Thyroid gland (tissue), 4 donors: ENCODE measurements at regions not wholly inside any gene's neighbourhood (a gene's known extent, or its start where the extent isn't known, plus 50 kb on each side); places are given as distances from the start of the nearest gene placed in this dataset.
"Not testable (repeated sequence)": the region's sequence is repeated elsewhere in the genome, so short reads cannot be mapped to it uniquely, and the experiment has no call there.

ENCODE experiments used
- DNase-seq, 2 donors: peaks; one replicate each; pipeline ENCODE4 v3.0.0-alpha.2; 2019
- H3K27ac ChIP-seq, 3 donors: fragments of 200-600 bp; sonication (generic); 1 replicate in 2 of 3; 2 replicates in 1 of 3; pipeline ENCODE4 v1.5.1; 2016 to 2019; ENCODE audit warnings: mild to moderate bottlenecking in 1 of 3, moderate library complexity in 1 of 3
- H3K27me3 ChIP-seq: fragments of 200-600 bp; sonication (generic); one replicate; pipeline ENCODE4 v1.5.1; 2019
- H3K36me3 ChIP-seq, 2 donors: fragments of 200-600 bp; sonication (generic); one replicate each; pipeline ENCODE4 v1.5.1; 2016 to 2019
- H3K4me1 ChIP-seq, 2 donors: fragments of 200-600 bp; sonication (generic); one replicate each; pipeline ENCODE4 v1.5.1; 2017 to 2019
- H3K4me3 ChIP-seq, 3 donors: fragments of 200-600 bp; sonication (generic); replicated peaks in 1 of 3; 1 replicate in 2 of 3; 2 replicates in 1 of 3; pipeline ENCODE4 v1.5.1; 2016; ENCODE audit warnings: mild to moderate bottlenecking in 1 of 3
- H3K9me3 ChIP-seq: fragments of 200-600 bp; sonication (generic); one replicate; pipeline ENCODE4 v1.5.1; 2017
- CTCF ChIP-seq, 6 experiments: fragments of 200-600 bp in 3 of 6; fragments of 450-650 bp in 3 of 6; sonication (generic) in 3 of 6; IDR thresholded peaks; one replicate each; pipeline ENCODE4 v1.5.1; 2016 to 2019; ENCODE audit warnings: antibody characterized with exemption in 6 of 6, mild to moderate bottlenecking in 2 of 6, inconsistent platforms in 1 of 6, moderate library complexity in 1 of 6
- POLR2A ChIP-seq, 2 donors: fragments of 450-650 bp; IDR thresholded peaks; one replicate each; pipeline ENCODE4 v1.6.1; 2017; ENCODE audit warnings: antibody characterized with exemption in 2 of 2, mild to moderate bottlenecking in 2 of 2, moderate library complexity in 1 of 2
- WGBS, 2 donors: methylation state at CpG; one replicate each; pipeline ENCODE4 v1.1.5; 2017; 5-methylcytosine and 5-hydroxymethylcytosine counted together
- intact Hi-C: fragments of 100-400 bp; cut with DNase I; formaldehyde crosslinking; loops from one replicate; pipeline ENCODE4 v1.15.1; 2023

- no peaks in the 10 kb centered on the region for H3K9me3 ChIP-seq
- no peak overlapping the region for H3K4me3 ChIP-seq
- peak overlapping the region in 1 of 3 donors; percentile 56 for H3K27ac ChIP-seq
- H3K36me3 ChIP-seq: no peaks in the 10 kb centered on the region
- H3K4me1 ChIP-seq: peaks cover 22 to 24% of the 10 kb centered on the region in 2 donors
- intact Hi-C loops: no loop called here
- H3K27me3 ChIP-seq: no peaks in the 10 kb centered on the region
- 72 to 75% methylated on average over 17 of the region's 17 CpGs for WGBS, 2 donors
- no peak for DNase-seq
- TF ChIP-seq POLR2A (IDR thresholded peaks at IDR 0.05) (no peak), CTCF (IDR thresholded peaks at IDR 0.05) (no peak)
Observed at GRCh38 chr2:236781933-236782816, 212.6 kb downstream of the ACKR3 start.

GRCh38 chr2:236782938-236783337 is 213.3 kb downstream of the ACKR3 start:
- 64 to 72% methylated on average over 5 of the region's 5 CpGs for WGBS, 2 donors
- intact Hi-C loops: no loop called here

GRCh38 chr2:236783417-236784020 is 213.9 kb downstream of the ACKR3 start:
- Histone ChIP-seq H3K36me3 (no peaks in the 10 kb centered on the region), H3K4me1 (peaks cover 12 to 15% of the 10 kb centered on the region in 2 donors), H3K27ac (no peak overlapping the region), H3K4me3 (no peak overlapping the region), H3K27me3 (no peaks in the 10 kb centered on the region), H3K9me3 (no peaks in the 10 kb centered on the region)
- intact Hi-C loops: no loop called here
- 82 to 85% methylated on average over 6 of the region's 6 CpGs for WGBS, 2 donors
- DNase-seq: no peak
- TF ChIP-seq POLR2A (IDR thresholded peaks at IDR 0.05) (no peak), CTCF (IDR thresholded peaks at IDR 0.05) (no peak)

More at GRCh38 chr2:236782938-236783337, 213.3 kb downstream of the ACKR3 start:
- TF ChIP-seq POLR2A (IDR thresholded peaks at IDR 0.05) (no peak), CTCF (IDR thresholded peaks at IDR 0.05) (no peak)
- Histone ChIP-seq H3K27me3 (no peaks in the 10 kb centered on the region), H3K9me3 (no peaks in the 10 kb centered on the region), H3K4me1 (peaks cover 14 to 17% of the 10 kb centered on the region in 2 donors), H3K4me3 (no peak overlapping the region), H3K36me3 (no peaks in the 10 kb centered on the region), H3K27ac (peak overlapping the region in 1 of 3 donors; percentile 56)
- no peak for DNase-seq

- 77 to 79% methylated on average over 6 of the region's 6 CpGs for WGBS, 2 donors
- H3K4me1 ChIP-seq: peaks cover 12 to 15% of the 10 kb centered on the region in 2 donors
- H3K27ac ChIP-seq: no peak overlapping the region
- H3K27me3 ChIP-seq: no peaks in the 10 kb centered on the region
- no peaks in the 10 kb centered on the region for H3K9me3 ChIP-seq
- H3K36me3 ChIP-seq: no peaks in the 10 kb centered on the region
- H3K4me3 ChIP-seq: no peak overlapping the region
- intact Hi-C loops: no loop called here
- TF ChIP-seq CTCF (IDR thresholded peaks at IDR 0.05) (no peak), POLR2A (IDR thresholded peaks at IDR 0.05) (no peak)
- no peak for DNase-seq
Observed at GRCh38 chr2:236785611-236786057, 216.0 kb downstream of the ACKR3 start.

- TF ChIP-seq POLR2A (IDR thresholded peaks at IDR 0.05) (no peak), CTCF (IDR thresholded peaks at IDR 0.05) (no peak)
- Histone ChIP-seq H3K4me1 (peaks cover 11 to 14% of the 10 kb centered on the region in 2 donors), H3K36me3 (no peaks in the 10 kb centered on the region), H3K27ac (no peak overlapping the region), H3K27me3 (no peaks in the 10 kb centered on the region), H3K4me3 (no peak overlapping the region), H3K9me3 (no peaks in the 10 kb centered on the region)
- 95 to 97% methylated on average over 4 of the region's 4 CpGs for WGBS, 2 donors
- no peak for DNase-seq
- intact Hi-C loops: no loop called here
Observed at GRCh38 chr2:236786751-236787150, 217.1 kb downstream of the ACKR3 start.

- H3K36me3 ChIP-seq, DNase-seq, H3K9me3 ChIP-seq, H3K4me3 ChIP-seq, H3K27me3 ChIP-seq, H3K4me1 ChIP-seq, intact Hi-C loops: not testable (repeated sequence)
- H3K27ac ChIP-seq: peak overlapping the region in 1 of 3 donors; percentile 23
- WGBS, 2 donors: 88 to 93% methylated on average over 5 of the region's 5 CpGs
Observed at GRCh38 chr2:236787376-236787775, 217.8 kb downstream of the ACKR3 start.
